Right lobe of liver (tissue), 4 donors: ENCODE measurements at regions not wholly inside any gene's neighbourhood (a gene's known extent, or its start where the extent isn't known, plus 50 kb on each side); places are given as distances from the start of the nearest gene placed in this dataset.

ENCODE experiments used
- CTCF ChIP-seq, 4 donors: fragments of 200-600 bp in 3 of 4; fragments of 450-650 bp in 1 of 4; IDR thresholded peaks; one replicate each; pipeline versions ENCODE4 v1.5.1 to v1.8.0; 2016 to 2022; ENCODE audit warnings: antibody characterized with exemption in 4 of 4, mild to moderate bottlenecking in 2 of 4
- POLR2A ChIP-seq: fragments of 450-650 bp; IDR thresholded peaks from one replicate; pipeline ENCODE4 v1.6.1; 2017; ENCODE audit warnings: antibody characterized with exemption, mild to moderate bottlenecking
- donor health status: DM: no; HTN: no; CAD: no.
- donor health status: DM: no; HTN: no; CAD: no.
- donor health status: DM: no; HTN: yes; CAD: no.

- TF ChIP-seq CTCF (IDR thresholded peaks at IDR 0.05) (no peak), POLR2A (no peak)
These were observed 101.9 kb downstream of the CT47B1 start for GRCh38 chrX:120773801-120774200.
